Activated T-cell treated with anti-CD3 and anti-CD28 coated beads, Interleukin-2, amount 50 U/mL, for 24 hours (primary cell): ENCODE measurements at regions not wholly inside any gene's neighbourhood (a gene's known extent, or its start where the extent isn't known, plus 50 kb on each side); places are given as distances from the start of the nearest gene placed in this dataset.

Source experiments
- DNase-seq: peaks from one replicate; pipeline ENCODE4 v3.0.0-alpha.2; 2020
- H3K27ac Mint-ChIP-seq: 2 replicates; pipeline ENCODE4 v1.8.0; 2020; ENCODE audit warnings: mild to moderate bottlenecking, mixed read lengths
- H3K27me3 Mint-ChIP-seq: 2 replicates; pipeline ENCODE4 v1.8.0; 2020; ENCODE audit warnings: mixed read lengths
- H3K36me3 Mint-ChIP-seq: 2 replicates; pipeline ENCODE4 v1.8.0; 2020; ENCODE audit warnings: low read depth, mixed read lengths
- H3K4me1 Mint-ChIP-seq: 2 replicates; pipeline ENCODE4 v1.8.0; 2020; ENCODE audit warnings: low read depth, mixed read lengths
- H3K4me3 Mint-ChIP-seq: 2 replicates; pipeline ENCODE4 v1.8.0; 2020; ENCODE audit warnings: mild to moderate bottlenecking, moderate library complexity, mixed read lengths
- H3K9me3 Mint-ChIP-seq: 2 replicates; pipeline ENCODE4 v1.8.0; 2020; ENCODE audit warnings: mixed read lengths

- Mint-ChIP-seq H3K4me3 (no peak overlapping the region), H3K27ac (no peak overlapping the region), H3K9me3 (no peaks in the 10 kb centered on the region), H3K27me3 (peaks cover 24% of the 10 kb centered on the region), H3K4me1 (no peaks in the 10 kb centered on the region), H3K36me3 (no peaks in the 10 kb centered on the region)
- DNase-seq = no peak
These were observed 395.8 kb downstream of the PTPRU start for GRCh38 chr1:29631836-29632805.

DNA sequence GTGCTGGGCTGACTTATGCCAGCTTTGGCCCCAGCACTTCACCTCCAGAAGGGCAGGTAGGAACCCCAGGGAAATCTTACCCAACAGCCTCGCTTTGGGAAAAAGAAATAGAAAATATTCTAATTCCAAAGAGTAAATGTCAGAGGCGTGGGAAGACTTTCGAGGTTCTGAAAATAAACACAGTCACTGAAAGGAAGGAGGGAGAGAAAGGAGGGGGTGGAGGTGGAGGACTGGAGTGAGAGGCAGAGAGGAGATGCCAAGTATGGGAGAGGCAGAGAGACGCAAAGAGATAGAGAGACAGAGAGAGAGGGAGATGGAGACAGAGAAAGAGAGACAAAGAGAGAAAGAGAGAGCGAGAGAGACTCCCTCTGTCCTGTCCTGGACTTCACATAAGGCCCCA lies 395.0 kb downstream of the PTPRU start:
- Mint-ChIP-seq H3K4me1 (no peaks in the 10 kb centered on the region), H3K27me3 (peaks cover 28% of the 10 kb centered on the region), H3K27ac (no peak overlapping the region), H3K9me3 (no peaks in the 10 kb centered on the region), H3K4me3 (no peak overlapping the region), H3K36me3 (no peaks in the 10 kb centered on the region)
- DNase-seq = no peak

DNA sequence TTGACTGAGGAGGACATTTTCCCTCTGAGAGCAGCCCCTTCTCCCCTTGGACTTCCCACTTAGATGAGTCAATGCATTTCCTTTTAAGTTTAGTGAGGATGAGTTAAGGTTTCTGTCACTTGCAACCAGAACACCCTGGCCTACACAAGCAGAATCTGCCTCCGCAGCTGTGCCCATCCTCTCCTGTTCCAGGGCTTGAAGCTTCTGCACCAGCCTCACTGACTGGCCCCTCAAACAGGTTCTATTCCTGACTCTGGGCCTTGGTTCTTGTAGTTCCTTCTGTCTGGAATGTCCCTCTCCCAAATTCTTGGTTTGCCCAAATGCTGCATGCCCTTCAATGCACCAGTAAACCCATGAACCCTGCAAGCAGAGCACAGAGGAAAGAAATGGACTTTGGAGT lies 394.4 kb downstream of the PTPRU start:
- Mint-ChIP-seq H3K4me1 (no peaks in the 10 kb centered on the region), H3K27ac (no peak overlapping the region)

DNA sequence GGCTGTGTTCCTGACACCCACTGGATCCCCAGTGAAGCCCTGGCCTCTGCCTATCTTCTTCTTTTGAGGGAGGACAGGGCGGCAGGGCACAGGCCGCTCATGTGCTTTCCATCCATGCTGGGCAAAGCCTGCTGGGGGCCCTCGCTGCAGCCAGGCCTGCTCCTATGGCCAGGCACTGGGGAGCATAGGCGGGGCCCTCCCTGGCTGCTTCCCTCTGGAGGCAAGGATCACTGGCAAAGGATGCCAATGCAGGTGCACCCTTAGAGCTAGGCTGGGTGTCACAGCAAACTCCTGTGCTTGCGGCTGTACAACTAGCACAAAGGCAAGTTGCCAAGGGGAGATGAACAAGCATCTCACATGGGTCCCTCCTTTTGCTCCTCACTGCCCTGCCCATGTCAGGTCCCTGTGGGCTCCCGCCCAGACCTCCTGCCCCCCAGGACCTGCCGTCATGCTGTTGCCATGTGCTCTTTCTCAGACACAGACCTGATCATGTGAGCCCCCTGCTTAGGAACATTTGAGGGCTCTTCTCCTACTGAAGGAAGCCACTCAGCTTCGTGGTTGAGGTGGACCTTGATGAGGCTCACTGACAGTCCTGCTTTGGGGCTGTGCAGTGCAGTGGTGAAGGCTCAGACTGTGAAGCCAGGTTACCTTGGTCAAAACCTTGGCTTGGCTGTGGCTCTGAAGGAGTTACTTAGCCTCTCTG lies 393.6 kb downstream of the PTPRU start:
- no peaks in the 10 kb centered on the region for H3K36me3 Mint-ChIP-seq
- H3K27me3 Mint-ChIP-seq = peaks cover 22% of the 10 kb centered on the region
- no peaks in the 10 kb centered on the region for H3K9me3 Mint-ChIP-seq
- no peak overlapping the region for H3K4me3 Mint-ChIP-seq
- DNase-seq = no peak
- H3K4me1 Mint-ChIP-seq = no peaks in the 10 kb centered on the region
- H3K27ac Mint-ChIP-seq = no peak overlapping the region

More for the DNA sequence above, 394.4 kb downstream of the PTPRU start:
- no peak overlapping the region for H3K4me3 Mint-ChIP-seq
- H3K9me3 Mint-ChIP-seq = no peaks in the 10 kb centered on the region
- H3K36me3 Mint-ChIP-seq = no peaks in the 10 kb centered on the region
- DNase-seq = no peak
- H3K27me3 Mint-ChIP-seq = peaks cover 26% of the 10 kb centered on the region

DNA sequence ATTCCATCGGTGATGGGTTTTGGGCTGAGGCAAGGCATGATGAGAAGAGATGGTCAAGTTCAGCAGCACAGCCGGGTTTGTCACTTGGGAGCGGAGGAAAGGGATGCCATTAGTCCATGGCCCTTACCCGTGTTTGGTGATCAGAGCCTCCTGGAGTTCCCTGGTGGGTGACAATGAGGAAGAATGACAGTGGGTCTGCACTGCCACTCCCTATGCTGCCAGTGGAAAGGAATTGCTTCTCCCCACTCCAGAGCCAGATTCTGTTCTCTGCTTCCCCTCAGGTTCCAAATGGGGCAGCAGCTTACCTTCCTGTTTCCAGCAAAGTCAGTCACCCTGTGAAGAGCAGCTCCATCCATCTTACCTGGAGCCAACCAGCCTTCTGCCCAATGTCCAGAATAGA lies 393.1 kb downstream of the PTPRU start:
- no peaks in the 10 kb centered on the region for H3K4me1 Mint-ChIP-seq
- no peak overlapping the region for H3K4me3 Mint-ChIP-seq

GRCh38 chr1:29628190-29628589 lies 391.9 kb downstream of the PTPRU start:
- no peak overlapping the region for H3K27ac Mint-ChIP-seq
- H3K4me3 Mint-ChIP-seq = no peak overlapping the region
- H3K4me1 Mint-ChIP-seq = no peaks in the 10 kb centered on the region
- no peak for DNase-seq
- H3K36me3 Mint-ChIP-seq = no peaks in the 10 kb centered on the region
- peaks cover 10% of the 10 kb centered on the region for H3K27me3 Mint-ChIP-seq
- H3K9me3 Mint-ChIP-seq = no peaks in the 10 kb centered on the region

More for the DNA sequence above, 393.1 kb downstream of the PTPRU start:
- Mint-ChIP-seq H3K27ac (no peak overlapping the region), H3K9me3 (no peaks in the 10 kb centered on the region), H3K27me3 (peaks cover 22% of the 10 kb centered on the region), H3K36me3 (no peaks in the 10 kb centered on the region)
- DNase-seq = no peak

DNA sequence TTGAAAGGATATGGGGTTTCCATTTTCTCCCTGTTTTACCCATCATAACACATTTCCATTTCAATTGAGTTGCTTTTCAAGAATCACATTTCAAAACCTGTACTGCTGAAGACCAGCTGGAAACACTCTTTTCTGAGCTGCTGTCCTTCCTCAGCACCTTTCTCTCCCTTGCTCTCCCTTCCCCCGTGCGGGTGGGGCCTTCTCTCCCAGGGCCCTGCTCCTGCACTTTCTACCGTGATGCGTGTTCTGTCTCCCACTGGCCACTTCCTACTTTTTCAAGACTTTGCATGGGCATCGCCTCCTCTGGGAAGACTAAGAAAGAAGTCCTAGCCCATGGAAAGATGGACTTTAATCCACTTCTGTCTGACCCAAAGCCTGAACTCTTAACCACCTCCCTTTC lies 390.4 kb downstream of the PTPRU start:
- no peak overlapping the region for H3K4me3 Mint-ChIP-seq
- H3K36me3 Mint-ChIP-seq = no peaks in the 10 kb centered on the region
- H3K27me3 Mint-ChIP-seq = peaks cover 19% of the 10 kb centered on the region
- H3K27ac Mint-ChIP-seq = no peak overlapping the region
- H3K4me1 Mint-ChIP-seq = no peaks in the 10 kb centered on the region
- no peaks in the 10 kb centered on the region for H3K9me3 Mint-ChIP-seq
- no peak for DNase-seq

GRCh38 chr1:29626066-29626465 lies 389.7 kb downstream of the PTPRU start:
- no peak overlapping the region for H3K27ac Mint-ChIP-seq
- no peak overlapping the region for H3K4me3 Mint-ChIP-seq
- no peaks in the 10 kb centered on the region for H3K36me3 Mint-ChIP-seq
- H3K27me3 Mint-ChIP-seq = peaks cover 25% of the 10 kb centered on the region
- no peak for DNase-seq
- no peaks in the 10 kb centered on the region for H3K9me3 Mint-ChIP-seq
- no peaks in the 10 kb centered on the region for H3K4me1 Mint-ChIP-seq

DNA sequence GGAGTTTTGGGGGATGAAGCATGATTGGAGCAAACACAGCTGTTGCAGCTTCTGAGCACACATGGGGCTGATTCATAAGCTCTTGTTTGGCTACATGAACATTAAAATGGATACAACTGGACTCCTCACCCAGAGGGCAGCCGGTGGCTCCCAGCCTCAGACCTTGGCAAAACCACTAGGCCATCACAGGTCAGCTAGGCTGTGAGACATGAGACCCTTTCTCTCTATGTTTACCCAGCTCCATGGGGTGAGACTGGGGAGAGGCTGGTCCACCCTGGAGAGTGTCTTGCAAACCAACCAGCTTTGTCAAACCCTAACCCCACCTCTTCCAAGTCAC lies 388.7 kb downstream of the PTPRU start:
- Mint-ChIP-seq H3K4me3 (no peak overlapping the region), H3K36me3 (no peaks in the 10 kb centered on the region), H3K9me3 (no peaks in the 10 kb centered on the region), H3K27ac (no peak overlapping the region), H3K4me1 (no peaks in the 10 kb centered on the region), H3K27me3 (peaks cover 25% of the 10 kb centered on the region)
- no peak for DNase-seq

DNA sequence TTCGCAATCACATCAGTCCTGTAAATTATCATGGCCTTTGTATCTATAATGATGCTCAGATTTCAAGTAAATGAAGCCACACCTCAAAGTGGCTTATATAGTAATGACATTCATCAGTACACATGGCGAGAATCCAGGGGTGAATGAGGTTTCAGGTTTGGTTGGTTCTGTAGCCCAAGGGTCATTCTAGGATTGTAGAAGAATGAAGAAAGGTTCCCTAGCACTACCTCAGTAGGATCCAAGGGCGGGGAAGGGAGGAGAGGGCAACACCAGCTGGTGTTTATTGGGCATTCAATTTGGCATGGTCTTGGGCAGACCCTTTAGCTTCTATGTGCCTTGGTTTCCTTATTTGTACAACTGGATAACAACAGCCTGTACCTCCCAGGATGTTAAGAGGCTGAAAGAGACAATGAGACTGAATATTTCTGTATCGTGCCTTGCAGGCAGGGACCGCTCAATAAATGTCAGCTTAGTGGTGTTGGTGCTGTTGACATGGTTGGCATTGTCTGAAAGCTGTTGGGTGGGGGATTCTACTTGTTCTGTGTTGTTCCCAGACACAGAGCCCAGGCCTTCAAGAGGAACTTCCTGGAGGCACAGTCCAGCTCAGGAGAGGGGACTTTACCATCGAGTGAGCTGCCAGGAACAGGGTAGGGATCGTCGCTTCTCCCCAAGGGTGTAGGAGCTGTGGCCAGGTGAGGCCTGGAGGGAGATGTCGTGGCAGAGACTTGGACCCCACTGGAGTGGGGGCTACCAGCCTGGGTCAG lies 388.2 kb downstream of the PTPRU start:
- Mint-ChIP-seq H3K4me1 (no peaks in the 10 kb centered on the region), H3K9me3 (no peaks in the 10 kb centered on the region), H3K27me3 (peaks cover 25% of the 10 kb centered on the region), H3K27ac (no peak overlapping the region), H3K36me3 (no peaks in the 10 kb centered on the region), H3K4me3 (no peak overlapping the region)
- no peak for DNase-seq

DNA sequence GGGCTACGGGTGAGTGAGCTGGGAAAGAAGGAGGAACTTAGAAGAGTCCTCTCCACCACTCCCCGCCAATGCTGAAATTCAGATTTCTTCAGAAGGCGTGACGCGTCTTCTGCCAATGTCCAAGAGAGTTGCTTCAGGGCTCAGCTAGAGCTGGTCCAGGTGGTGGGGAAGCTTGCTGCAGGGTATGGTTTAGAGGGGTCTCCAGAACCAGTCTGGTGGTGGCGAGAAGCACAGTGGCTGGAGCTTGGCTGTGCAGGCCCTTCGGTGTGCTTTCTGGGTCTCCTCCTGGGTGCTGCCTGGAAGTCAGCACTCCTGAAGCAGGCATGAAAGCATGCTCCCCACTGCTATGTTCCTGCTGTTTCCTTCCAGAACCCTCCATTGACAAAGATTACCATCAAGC lies 387.2 kb downstream of the PTPRU start:
- Mint-ChIP-seq H3K36me3 (no peaks in the 10 kb centered on the region), H3K27ac (no peak overlapping the region), H3K4me1 (no peaks in the 10 kb centered on the region), H3K27me3 (peaks cover 25% of the 10 kb centered on the region), H3K4me3 (no peak overlapping the region), H3K9me3 (no peaks in the 10 kb centered on the region)
- no peak for DNase-seq

- Mint-ChIP-seq H3K9me3 (no peaks in the 10 kb centered on the region), H3K4me3 (no peak overlapping the region), H3K36me3 (no peaks in the 10 kb centered on the region), H3K27me3 (peaks cover 24% of the 10 kb centered on the region), H3K27ac (no peak overlapping the region), H3K4me1 (no peaks in the 10 kb centered on the region)
- no peak for DNase-seq
These were observed 385.6 kb downstream of the PTPRU start for GRCh38 chr1:29621826-29622435.

- no peaks in the 10 kb centered on the region for H3K36me3 Mint-ChIP-seq
- H3K9me3 Mint-ChIP-seq = no peaks in the 10 kb centered on the region
- no peak overlapping the region for H3K4me3 Mint-ChIP-seq
- DNase-seq = no peak
- H3K4me1 Mint-ChIP-seq = no peaks in the 10 kb centered on the region
- H3K27ac Mint-ChIP-seq = no peak overlapping the region
- peaks cover 25% of the 10 kb centered on the region for H3K27me3 Mint-ChIP-seq
These were observed 384.3 kb downstream of the PTPRU start for GRCh38 chr1:29620631-29621030.

GRCh38 chr1:29607236-29607635 lies 370.9 kb downstream of the PTPRU start:
- Mint-ChIP-seq H3K27me3 (peaks cover 13% of the 10 kb centered on the region), H3K4me3 (no peak overlapping the region), H3K9me3 (peaks cover 5% of the 10 kb centered on the region), H3K27ac (no peak overlapping the region), H3K4me1 (no peaks in the 10 kb centered on the region), H3K36me3 (no peaks in the 10 kb centered on the region)
- no peak for DNase-seq
